Activated CD4-positive, alpha-beta T cell treated with anti-CD3 and anti-CD28 coated beads, Interleukin-2, amount 10 ng/mL, durations not matched to agents 7 days and 5 days (primary cell): ENCODE measurements at regions not wholly inside any gene's neighbourhood (a gene's known extent, or its start where the extent isn't known, plus 50 kb on each side); places are given as distances from the start of the nearest gene placed in this dataset.
A peak's percentile ranks its signal among the peaks of the same experiment; 100 is the strongest.
"Not testable (repeated sequence)": the region's sequence is repeated elsewhere in the genome, so short reads cannot be mapped to it uniquely, and the experiment has no call there.

ENCODE experiments used
- CTCF ChIA-PET: fragments of 350-600 bp; sonication (Branson Sonifier 250); formaldehyde crosslinking; loops from one replicate; lab custom pipeline; 2021; ENCODE audit warnings: antibody characterized with exemption; lab: Charles Lee
- POLR2A ChIA-PET: fragments of 350-600 bp; sonication (Branson Sonifier 250); formaldehyde crosslinking; loops from one replicate; lab custom pipeline; 2021; ENCODE audit warnings: antibody characterized with exemption; lab: Charles Lee
- DNase-seq: peaks from one replicate; pipeline ENCODE4 v3.0.0-alpha.2; 2020
- H3K27ac Mint-ChIP-seq: one replicate; pipeline ENCODE4 v1.8.0; 2021; ENCODE audit warnings: mild to moderate bottlenecking, moderate library complexity, mixed read lengths
- H3K27me3 Mint-ChIP-seq: one replicate; pipeline ENCODE4 v1.8.0; 2021; ENCODE audit warnings: mixed read lengths
- H3K36me3 Mint-ChIP-seq: one replicate; pipeline ENCODE4 v1.8.0; 2021; ENCODE audit warnings: low read depth, mixed read lengths
- H3K4me1 Mint-ChIP-seq: one replicate; pipeline ENCODE4 v1.8.0; 2021; ENCODE audit warnings: mixed read lengths
- H3K4me3 Mint-ChIP-seq: one replicate; pipeline ENCODE4 v1.8.0; 2021; ENCODE audit warnings: mild to moderate bottlenecking, moderate library complexity, mixed read lengths
- H3K9me3 Mint-ChIP-seq: one replicate; pipeline ENCODE4 v1.8.0; 2021; ENCODE audit warnings: mixed read lengths

- H3K27me3 Mint-ChIP-seq, H3K4me1 Mint-ChIP-seq, H3K27ac Mint-ChIP-seq, H3K4me3 Mint-ChIP-seq, H3K36me3 Mint-ChIP-seq, DNase-seq, H3K9me3 Mint-ChIP-seq, CTCF ChIA-PET, POLR2A ChIA-PET: not testable (repeated sequence)
These were observed 157.4 kb downstream of the BCL2L11 start for GRCh38 chr2:111278133-111278532.

GRCh38 chr2:111280709-111281286 is 160.1 kb downstream of the BCL2L11 start:
- POLR2A ChIA-PET, H3K36me3 Mint-ChIP-seq, DNase-seq, H3K27me3 Mint-ChIP-seq, H3K4me1 Mint-ChIP-seq, CTCF ChIA-PET, H3K9me3 Mint-ChIP-seq, H3K27ac Mint-ChIP-seq, H3K4me3 Mint-ChIP-seq: not testable (repeated sequence)

DNA sequence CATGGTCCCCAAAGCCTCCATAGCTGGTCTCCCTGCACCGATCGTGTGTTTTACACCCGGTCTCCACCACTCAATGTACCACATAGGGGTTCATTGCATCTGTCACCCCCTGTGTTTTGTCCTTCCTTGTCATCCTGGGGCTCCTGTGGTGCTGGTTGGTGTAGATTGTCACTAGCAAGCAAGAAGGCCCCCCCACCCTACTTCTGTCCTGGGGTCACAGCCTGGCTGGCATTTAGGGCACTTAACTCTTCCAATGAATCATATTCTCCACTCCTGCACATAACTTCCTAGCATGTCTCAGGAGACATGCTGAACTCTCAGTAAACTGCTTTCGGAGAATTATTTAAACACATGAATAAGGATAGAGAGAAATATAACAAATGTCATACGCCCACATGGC is 161.4 kb downstream of the BCL2L11 start:
- H3K36me3 Mint-ChIP-seq, H3K9me3 Mint-ChIP-seq, H3K27me3 Mint-ChIP-seq, DNase-seq, CTCF ChIA-PET, H3K4me1 Mint-ChIP-seq, H3K27ac Mint-ChIP-seq, H3K4me3 Mint-ChIP-seq, POLR2A ChIA-PET: not testable (repeated sequence)

- H3K27me3 Mint-ChIP-seq, CTCF ChIA-PET, H3K9me3 Mint-ChIP-seq, H3K36me3 Mint-ChIP-seq, POLR2A ChIA-PET, H3K4me3 Mint-ChIP-seq, H3K27ac Mint-ChIP-seq, DNase-seq, H3K4me1 Mint-ChIP-seq: not testable (repeated sequence)
These were observed 167.2 kb downstream of the BCL2L11 start for GRCh38 chr2:111287646-111288568.

GRCh38 chr2:111290370-111290769 is 169.7 kb downstream of the BCL2L11 start:
- CTCF ChIA-PET, DNase-seq, H3K27ac Mint-ChIP-seq, POLR2A ChIA-PET, H3K27me3 Mint-ChIP-seq, H3K4me3 Mint-ChIP-seq, H3K36me3 Mint-ChIP-seq, H3K9me3 Mint-ChIP-seq, H3K4me1 Mint-ChIP-seq: not testable (repeated sequence)

DNA sequence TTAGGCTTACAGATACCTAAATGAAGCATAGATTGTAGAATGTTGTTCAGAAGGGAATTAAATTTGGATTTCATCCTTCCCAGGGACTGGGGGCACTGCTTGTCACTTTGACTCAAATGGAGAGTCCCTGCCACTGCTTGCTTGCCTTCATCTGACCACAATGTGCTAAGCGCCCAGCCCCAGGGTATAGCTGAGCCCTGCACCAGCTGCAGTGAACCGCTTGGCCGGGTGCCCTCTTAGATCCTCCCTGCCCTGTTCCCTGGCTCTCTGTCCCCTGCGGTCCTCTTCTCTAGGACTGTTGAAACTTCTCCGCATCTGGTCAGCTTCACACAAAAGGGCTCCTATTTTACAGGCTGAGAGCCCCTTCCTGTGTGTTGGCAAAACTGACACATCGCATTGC is 170.9 kb downstream of the BCL2L11 start:
- H3K4me1 Mint-ChIP-seq, DNase-seq, H3K36me3 Mint-ChIP-seq, CTCF ChIA-PET, H3K27ac Mint-ChIP-seq, H3K4me3 Mint-ChIP-seq, H3K27me3 Mint-ChIP-seq, POLR2A ChIA-PET, H3K9me3 Mint-ChIP-seq: not testable (repeated sequence)

- H3K9me3 Mint-ChIP-seq, DNase-seq, H3K4me3 Mint-ChIP-seq, POLR2A ChIA-PET, H3K27me3 Mint-ChIP-seq, H3K4me1 Mint-ChIP-seq, H3K36me3 Mint-ChIP-seq, CTCF ChIA-PET: not testable (repeated sequence)
- peak overlapping the region; percentile 57 for H3K27ac Mint-ChIP-seq
These were observed 171.7 kb downstream of the BCL2L11 start for GRCh38 chr2:111292232-111292968.

- DNase-seq, H3K9me3 Mint-ChIP-seq, H3K4me3 Mint-ChIP-seq, H3K4me1 Mint-ChIP-seq, H3K36me3 Mint-ChIP-seq, CTCF ChIA-PET, POLR2A ChIA-PET, H3K27ac Mint-ChIP-seq, H3K27me3 Mint-ChIP-seq: not testable (repeated sequence)
These were observed 174.0 kb downstream of the BCL2L11 start for GRCh38 chr2:111294699-111295098.

DNA sequence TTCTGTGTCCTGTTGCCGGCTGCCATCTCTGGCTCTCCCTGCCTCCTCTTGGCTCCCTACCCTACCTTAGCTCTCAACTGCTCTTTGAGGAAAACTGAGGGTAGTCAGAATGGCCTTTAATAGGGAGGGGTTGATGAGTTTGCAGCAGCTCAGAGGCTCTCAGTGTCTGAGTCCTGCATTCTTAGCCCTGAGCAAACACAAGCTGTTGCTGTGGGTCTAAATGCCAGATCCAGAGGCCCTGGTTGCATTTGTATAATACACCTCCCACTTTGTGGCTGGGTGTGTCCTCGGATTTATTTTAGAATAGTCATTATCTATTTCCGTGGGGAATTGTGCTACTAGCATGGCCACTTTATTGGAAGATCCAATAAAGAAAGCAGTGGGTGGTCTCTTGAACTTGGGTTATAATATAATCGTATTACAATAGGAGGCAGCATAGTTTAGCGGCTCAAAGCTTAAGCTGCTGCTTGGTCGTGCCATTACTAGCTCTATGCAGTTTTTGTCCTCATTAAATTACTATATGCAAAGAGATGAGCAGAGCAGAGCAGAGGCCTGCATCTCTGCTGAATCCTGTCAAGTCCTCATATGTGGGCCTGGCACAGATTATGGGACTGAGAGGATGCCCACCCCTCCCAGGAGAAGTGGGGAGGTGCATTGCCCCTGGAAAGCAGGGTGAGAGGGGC is 175.5 kb downstream of the BCL2L11 start:
- H3K4me3 Mint-ChIP-seq, H3K4me1 Mint-ChIP-seq, DNase-seq, H3K27me3 Mint-ChIP-seq, H3K27ac Mint-ChIP-seq, POLR2A ChIA-PET, H3K9me3 Mint-ChIP-seq, H3K36me3 Mint-ChIP-seq, CTCF ChIA-PET: not testable (repeated sequence)

DNA sequence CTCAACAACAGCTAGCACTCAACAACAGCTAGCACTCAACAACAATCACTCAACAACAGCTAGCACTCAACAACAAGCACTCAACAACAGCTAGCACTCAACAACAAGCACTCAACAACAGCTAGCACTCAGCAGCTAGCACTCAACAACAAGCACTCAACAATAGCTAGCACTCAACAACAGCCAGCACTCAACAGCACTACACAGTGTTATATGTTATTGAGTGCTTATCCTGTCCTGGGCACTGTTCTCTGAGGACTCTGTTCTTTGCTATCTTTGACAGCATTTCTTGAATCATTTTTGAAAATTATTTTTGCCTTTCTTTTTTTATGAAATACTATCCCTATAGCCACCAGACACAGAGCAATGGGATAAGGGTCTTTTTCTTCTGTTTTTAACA is 176.4 kb downstream of the BCL2L11 start:
- H3K4me1 Mint-ChIP-seq, H3K27ac Mint-ChIP-seq, H3K27me3 Mint-ChIP-seq, H3K4me3 Mint-ChIP-seq, DNase-seq, CTCF ChIA-PET, POLR2A ChIA-PET, H3K9me3 Mint-ChIP-seq, H3K36me3 Mint-ChIP-seq: not testable (repeated sequence)

DNA sequence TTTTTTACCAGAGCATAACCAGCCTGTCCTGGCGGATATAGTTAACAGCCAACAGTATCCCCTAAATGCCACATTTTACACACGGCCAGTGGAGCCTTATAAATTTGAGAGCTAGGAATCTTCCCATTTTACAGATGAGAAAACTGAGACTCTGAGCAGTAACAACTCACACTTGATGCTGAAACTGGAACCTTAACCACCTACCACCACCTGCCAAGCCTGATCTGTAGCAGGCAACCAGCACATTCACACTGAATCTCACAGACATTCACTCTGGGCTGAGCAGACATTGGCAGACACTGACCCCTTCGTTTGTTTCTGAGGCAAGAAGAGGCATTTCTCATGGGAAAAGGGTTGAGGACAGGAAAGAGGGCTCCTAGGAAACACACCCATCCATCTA is 178.2 kb downstream of the BCL2L11 start:
- H3K27me3 Mint-ChIP-seq, CTCF ChIA-PET, H3K27ac Mint-ChIP-seq, DNase-seq, H3K36me3 Mint-ChIP-seq, H3K4me1 Mint-ChIP-seq, H3K9me3 Mint-ChIP-seq, H3K4me3 Mint-ChIP-seq, POLR2A ChIA-PET: not testable (repeated sequence)

DNA sequence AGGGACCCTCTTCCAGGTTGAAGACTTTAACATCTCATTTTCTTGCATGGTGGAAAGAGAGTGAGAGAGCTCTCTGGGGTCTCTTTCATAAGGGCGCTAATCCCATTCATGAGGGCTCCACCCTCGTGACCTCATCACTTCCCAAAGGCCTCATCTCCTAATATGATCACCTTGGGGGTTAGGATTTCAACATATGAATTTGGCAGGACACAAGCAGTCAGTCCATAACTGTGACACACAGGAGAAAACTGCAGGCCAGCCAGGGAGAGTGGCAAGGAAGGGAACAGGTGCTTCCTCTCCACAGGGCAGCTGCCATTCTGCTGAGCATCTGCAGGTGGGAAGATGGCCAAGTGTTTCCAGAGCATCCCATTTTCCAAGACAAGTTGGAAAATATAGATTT is 178.9 kb downstream of the BCL2L11 start:
- POLR2A ChIA-PET, H3K9me3 Mint-ChIP-seq, H3K27me3 Mint-ChIP-seq, H3K4me1 Mint-ChIP-seq, CTCF ChIA-PET, DNase-seq, H3K36me3 Mint-ChIP-seq, H3K27ac Mint-ChIP-seq, H3K4me3 Mint-ChIP-seq: not testable (repeated sequence)

DNA sequence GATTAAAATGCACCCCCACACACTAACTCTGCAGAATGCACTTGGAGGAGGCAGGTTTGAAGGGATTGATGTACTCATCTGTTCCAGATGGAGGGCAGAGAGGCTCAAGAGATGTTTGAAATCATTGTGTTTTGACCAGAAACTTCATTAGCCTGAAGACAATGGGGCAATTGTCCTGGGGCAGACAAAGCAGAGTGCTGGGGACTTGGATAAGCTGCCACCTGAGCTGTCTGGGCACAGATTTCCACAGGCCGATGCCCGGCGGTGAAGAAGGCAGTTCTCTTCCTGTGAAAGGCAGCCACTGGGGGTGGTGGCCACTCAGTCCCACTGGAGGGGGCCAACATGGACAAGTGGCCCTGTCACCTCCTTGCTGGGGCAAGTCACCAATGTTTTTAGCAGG is 181.0 kb downstream of the BCL2L11 start:
- POLR2A ChIA-PET, H3K4me1 Mint-ChIP-seq, H3K27me3 Mint-ChIP-seq, H3K36me3 Mint-ChIP-seq, H3K9me3 Mint-ChIP-seq, H3K27ac Mint-ChIP-seq, DNase-seq, CTCF ChIA-PET, H3K4me3 Mint-ChIP-seq: not testable (repeated sequence)
